AG04450 (cell line): ENCODE measurements at regions not wholly inside any gene's neighbourhood (a gene's known extent, or its start where the extent isn't known, plus 50 kb on each side); places are given as distances from the start of the nearest gene placed in this dataset.

Source experiments
- CTCF ChIA-PET: fragments of 300-600, 350-600 bp; formaldehyde crosslinking; extraction: SDS; loops from one replicate; lab custom pipeline; 2022; ENCODE audit warnings: antibody characterized with exemption, inconsistent platforms; lab: Charles Lee
- POLR2A ChIA-PET: fragments of 350-600 bp; formaldehyde crosslinking; extraction: SDS; loops from one replicate; lab custom pipeline; 2021; ENCODE audit warnings: antibody characterized with exemption, inconsistent platforms; lab: Yijun Ruan, JAX
- DNase-seq: peaks from one replicate; pipeline ENCODE4 v3.0.0-alpha.2; 2011; ENCODE audit warnings: low read depth, low spot score
- H3K27ac ChIP-seq: one replicate; pipeline ENCODE4 v1.5.1; 2012; ENCODE audit warnings: low read depth, low read length, control low read depth
- H3K27me3 ChIP-seq: one replicate; pipeline ENCODE4 v1.6.0; 2012; ENCODE audit warnings: low read length; ENCODE audit not compliant: control insufficient read depth, insufficient read depth
- H3K4me3 ChIP-seq: 2 replicates; pipeline ENCODE4 v1.5.1; 2011; ENCODE audit warnings: mild to moderate bottlenecking, low read depth, low read length, control low read depth
- H3K9me3 ChIP-seq: 2 replicates; pipeline ENCODE4 v1.5.1; 2012; ENCODE audit warnings: low read length; ENCODE audit not compliant: control insufficient read depth, insufficient read depth
- CTCF ChIP-seq: IDR thresholded peaks from 2 replicates; pipeline ENCODE4 v1.5.1; 2011; ENCODE audit warnings: low read depth, low read length, control low read depth, inconsistent platforms

GRCh38 chrX:39585808-39586207 is 511.9 kb downstream of the BCOR start:
- H3K9me3 ChIP-seq: no peaks in the 10 kb centered on the region
- no peak overlapping the region for H3K4me3 ChIP-seq
- H3K27me3 ChIP-seq: no peaks in the 10 kb centered on the region
- POLR2A ChIA-PET: no interaction called here
- H3K27ac ChIP-seq: no peak overlapping the region
- DNase-seq: no peak
- no peak for TF ChIP-seq CTCF
- CTCF ChIA-PET: no interaction called here

GRCh38 chrX:39586359-39586758 is 511.4 kb downstream of the BCOR start:
- no peak for TF ChIP-seq CTCF
- ChIA-PET POLR2A (no interaction called here), CTCF (no interaction called here)
- Histone ChIP-seq H3K4me3 (no peak overlapping the region), H3K9me3 (no peaks in the 10 kb centered on the region), H3K27ac (no peak overlapping the region), H3K27me3 (no peaks in the 10 kb centered on the region)
- DNase-seq: no peak

- DNase-seq: no peak
- no peak for TF ChIP-seq CTCF
- Histone ChIP-seq H3K9me3 (no peaks in the 10 kb centered on the region), H3K27ac (no peak overlapping the region), H3K27me3 (no peaks in the 10 kb centered on the region), H3K4me3 (no peak overlapping the region)
- ChIA-PET POLR2A (no interaction called here), CTCF (no interaction called here)
Observed at GRCh38 chrX:39591099-39591498, 506.7 kb downstream of the BCOR start.

DNA sequence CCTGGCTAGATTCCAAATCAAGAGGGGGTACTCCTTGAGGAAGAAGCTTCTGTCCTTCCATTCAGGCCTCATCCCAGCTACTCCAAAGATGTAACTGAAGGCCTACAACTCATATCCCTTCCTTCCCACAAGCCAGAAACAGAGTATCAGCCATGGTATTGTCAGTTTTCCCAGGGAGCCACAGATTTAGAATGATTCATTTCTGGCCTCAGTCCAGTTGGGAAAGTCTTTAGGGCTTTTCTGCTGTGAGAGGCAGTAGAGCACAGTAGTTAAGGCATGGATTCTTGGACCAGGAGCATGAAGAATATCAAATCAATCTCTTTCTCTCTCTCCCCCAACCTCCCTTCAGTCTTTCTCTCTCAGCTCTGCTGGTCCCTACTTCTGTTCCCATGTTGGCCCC is 505.0 kb downstream of the BCOR start:
- POLR2A ChIA-PET: no interaction called here
- Histone ChIP-seq H3K4me3 (no peak overlapping the region), H3K27me3 (no peaks in the 10 kb centered on the region), H3K27ac (no peak overlapping the region), H3K9me3 (no peaks in the 10 kb centered on the region)
- CTCF ChIA-PET: no interaction called here
- DNase-seq: no peak
- no peak for TF ChIP-seq CTCF

DNA sequence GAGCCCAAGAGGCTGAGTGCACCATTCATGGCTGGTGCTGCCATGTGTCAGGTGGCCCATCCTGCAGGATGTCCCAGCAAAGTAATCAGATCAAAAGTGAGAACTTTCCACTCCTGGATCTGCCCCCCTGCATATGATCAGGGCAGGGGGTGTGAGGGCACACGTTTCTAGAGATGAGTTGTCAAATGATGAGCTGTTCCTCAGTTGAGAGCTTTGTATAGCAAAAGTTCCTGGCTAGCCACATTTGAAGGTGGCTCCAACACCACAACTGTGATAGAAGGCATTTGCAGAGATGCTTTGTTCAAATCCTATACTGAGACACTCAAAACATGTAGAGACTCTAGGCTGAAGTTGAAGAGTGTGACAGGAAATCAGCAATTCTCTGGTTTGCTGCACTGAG is 501.8 kb downstream of the BCOR start:
- ChIA-PET POLR2A (no interaction called here), CTCF (no interaction called here)
- Histone ChIP-seq H3K9me3 (no peaks in the 10 kb centered on the region), H3K27ac (no peak overlapping the region), H3K4me3 (no peak overlapping the region), H3K27me3 (no peaks in the 10 kb centered on the region)
- TF ChIP-seq CTCF: no peak
- no peak for DNase-seq
